ENCODE measurements at regions not wholly inside any gene's neighbourhood (a gene's known extent, or its start where the extent isn't known, plus 50 kb on each side); places are given as distances from the start of the nearest gene placed in this dataset.

DNA sequence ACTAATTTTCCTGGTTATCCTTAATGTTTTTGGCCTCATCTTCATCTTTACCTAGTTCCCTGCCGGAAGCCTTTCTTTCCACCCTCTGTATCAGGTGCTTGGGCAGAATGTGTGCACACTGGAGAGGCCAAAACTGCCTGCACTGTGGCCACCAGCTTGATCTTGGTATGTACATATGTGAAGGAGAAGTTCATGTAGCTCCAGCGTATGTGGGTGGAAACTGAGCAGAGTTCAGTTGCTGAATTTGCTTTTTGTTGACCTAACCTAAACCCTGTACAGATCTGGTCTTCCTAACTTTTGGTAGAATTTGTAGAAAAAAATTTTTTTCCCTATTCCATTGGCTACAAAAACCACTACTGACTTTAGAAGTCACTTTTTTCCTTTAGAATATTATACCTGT, 65.9 kb upstream of the IGSF10 start:
- Histone ChIP-seq H3K23ac (ENCODE audit: insufficient read length) (no peak overlapping the region), H2BK120ac (replicated peaks; ENCODE audit: low read depth, low read length) (no peak overlapping the region)
- POLR2A ChIA-PET (ENCODE audit: partially characterized antibody): no interaction called here

More for the DNA sequence above, 65.9 kb upstream of the IGSF10 start:
- WGBS, 2 experiments (ENCODE audit: extremely low coverage in 1 of 2, insufficient coverage in 1 of 2, insufficient read length in 1 of 2, insufficient replicate concordance in 2 of 2, low coverage in 1 of 2, low lambda C conversion rate in 2 of 2, missing lambda C conversion rate in 1 of 2): 85% methylated on average over 2 of the region's 2 CpGs; no CpG with 5 or more reads in 1 of the 2 experiments
- Histone ChIP-seq H3K27me3 (replicated peaks in 1 of 4; ENCODE audit: control insufficient read depth in 3 of 4, extremely low read depth in 1 of 4, insufficient read depth in 3 of 4, low read length in 3 of 4) (no peaks in the 10 kb centered on the region), H2BK12ac (ENCODE audit: low read depth, low read length) (no peak overlapping the region), H3K56ac (replicated peaks; ENCODE audit: insufficient read length, low read depth, low read length) (no peak overlapping the region), H3K14ac (ENCODE audit: insufficient read length) (no peak overlapping the region), H3K23me2 (ENCODE audit: low read depth, low read length) (no peaks in the 10 kb centered on the region; the same call in 1 of the 2 replicates), H3K18ac (ENCODE audit: extremely low read depth, low read length) (no peak overlapping the region), H3K36me3 (ENCODE audit: control insufficient read depth in 2 of 4, insufficient read depth in 4 of 4, low read length in 3 of 4) (no peaks in the 10 kb centered on the region), H3K27ac (ENCODE audit: low read depth, low read length) (no peak overlapping the region), H4K20me1 (replicated peaks in 1 of 2; ENCODE audit: control insufficient read depth in 1 of 2, insufficient read depth in 2 of 2, low read length in 2 of 2) (no peaks in the 10 kb centered on the region), H3K4me3 (ENCODE audit: extremely low read depth in 1 of 4, insufficient read depth in 2 of 4, low read depth in 3 of 4, low read length in 4 of 4) (no peak overlapping the region), H4K91ac (replicated peaks; ENCODE audit: insufficient read length, low read length) (no peak overlapping the region), H3K4me1 (replicated peaks in 1 of 4; ENCODE audit: control insufficient read depth in 3 of 4, insufficient read depth in 4 of 4, low read length in 3 of 4) (no peaks in the 10 kb centered on the region), H2BK15ac (ENCODE audit: low read length) (no peak overlapping the region), H2BK5ac (ENCODE audit: low read depth, low read length) (no peak overlapping the region), H3K9me3 (ENCODE audit: insufficient read depth in 2 of 2, low read depth in 1 of 2, low read length in 1 of 2) (no peaks in the 10 kb centered on the region), H3K4ac (replicated peaks; ENCODE audit: insufficient read length, low read depth, low read length) (no peak overlapping the region), H4K8ac (ENCODE audit: extremely low read depth, insufficient read depth, low read length) (no peak overlapping the region), H2AFZ (ENCODE audit: low read length) (no peak overlapping the region), H3K79me1 (ENCODE audit: low read depth, low read length) (no peaks in the 10 kb centered on the region), H2BK20ac (ENCODE audit: low read length) (no peak overlapping the region), H3K4me2 (ENCODE audit: insufficient read depth in 1 of 2, low read depth in 2 of 2, low read length in 2 of 2) (no peak overlapping the region), H3K79me2 (ENCODE audit: control insufficient read depth in 1 of 2, insufficient read depth in 2 of 2, low read length in 2 of 2) (no peaks in the 10 kb centered on the region), H3K9ac (replicated peaks in 1 of 4; ENCODE audit: extremely low read depth in 1 of 4, low read depth in 3 of 4, low read length in 3 of 4) (no peak overlapping the region), H2AK5ac (ENCODE audit: low read depth, low read length) (no peak overlapping the region), H4K5ac (ENCODE audit: insufficient read length, low read depth, low read length) (no peak overlapping the region)
- no peak for DNase-seq (ENCODE audit: low read depth in 1 of 2, low spot score in 2 of 2)
- TF ChIP-seq CBX5 (IDR thresholded peaks at IDR 0.05; ENCODE audit: low read depth, low read length) (no peak), CHD2 (IDR thresholded peaks at IDR 0.05; ENCODE audit: low read length) (no peak), GABPA (IDR thresholded peaks at IDR 0.05; ENCODE audit: borderline replicate concordance, insufficient read depth, low read length) (no peak), TBP (IDR thresholded peaks at IDR 0.05; ENCODE audit: low read depth, low read length) (no peak), RBBP5 (IDR thresholded peaks at IDR 0.05; ENCODE audit: borderline replicate concordance, low read depth, low read length) (no peak), CTBP2 (IDR thresholded peaks at IDR 0.05; ENCODE audit: borderline replicate concordance, insufficient read depth, insufficient read length, low read length) (no peak), FOSL1 (IDR thresholded peaks at IDR 0.05; ENCODE audit: insufficient read depth, low read depth, low read length) (no peak), KDM4A (IDR thresholded peaks at IDR 0.05; ENCODE audit: low read depth, low read length, severe bottlenecking) (no peak), SP4 (IDR thresholded peaks at IDR 0.05; ENCODE audit: low read length) (no peak)
- TF ChIP-seq, protein P1, sequence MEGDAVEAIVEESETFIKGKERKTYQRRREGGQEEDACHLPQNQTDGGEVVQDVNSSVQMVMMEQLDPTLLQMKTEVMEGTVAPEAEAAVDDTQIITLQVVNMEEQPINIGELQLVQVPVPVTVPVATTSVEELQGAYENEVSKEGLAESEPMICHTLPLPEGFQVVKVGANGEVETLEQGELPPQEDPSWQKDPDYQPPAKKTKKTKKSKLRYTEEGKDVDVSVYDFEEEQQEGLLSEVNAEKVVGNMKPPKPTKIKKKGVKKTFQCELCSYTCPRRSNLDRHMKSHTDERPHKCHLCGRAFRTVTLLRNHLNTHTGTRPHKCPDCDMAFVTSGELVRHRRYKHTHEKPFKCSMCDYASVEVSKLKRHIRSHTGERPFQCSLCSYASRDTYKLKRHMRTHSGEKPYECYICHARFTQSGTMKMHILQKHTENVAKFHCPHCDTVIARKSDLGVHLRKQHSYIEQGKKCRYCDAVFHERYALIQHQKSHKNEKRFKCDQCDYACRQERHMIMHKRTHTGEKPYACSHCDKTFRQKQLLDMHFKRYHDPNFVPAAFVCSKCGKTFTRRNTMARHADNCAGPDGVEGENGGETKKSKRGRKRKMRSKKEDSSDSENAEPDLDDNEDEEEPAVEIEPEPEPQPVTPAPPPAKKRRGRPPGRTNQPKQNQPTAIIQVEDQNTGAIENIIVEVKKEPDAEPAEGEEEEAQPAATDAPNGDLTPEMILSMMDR (IDR thresholded peaks at IDR 0.05; ENCODE audit: control extremely low read depth in 1 of 3, insufficient read depth in 1 of 3, low read depth in 1 of 3, low read length in 3 of 3): no peak
- FAIRE-seq: no peak
- CTCF ChIA-PET (ENCODE audit: partially characterized antibody): interaction anchor here (1.4 kb wide), 1 partner anchor 312 kb away, joined by 3 read pairs; no protein-coding TSS in a partner anchor
